HAP-1 (cell line): ENCODE measurements at regions not wholly inside any gene's neighbourhood (a gene's known extent, or its start where the extent isn't known, plus 50 kb on each side); places are given as distances from the start of the nearest gene placed in this dataset.
"Not testable (repeated sequence)": the region's sequence is repeated elsewhere in the genome, so short reads cannot be mapped to it uniquely, and the experiment has no call there.

Experiments used
- DNase-seq, 2 experiments: peaks; one replicate each; pipeline ENCODE4 v3.0.0-alpha.2; 2016 to 2020; ENCODE audit warnings: low spot score in 2 of 2
- H3K27me3 ChIP-seq: fragments of 250-450 bp; sonication (Bioruptor Pico); 2 replicates; pipeline ENCODE4 v1.5.1; 2020; ENCODE audit warnings: low read depth, mild to moderate bottlenecking, moderate library complexity
- H3K36me3 ChIP-seq: fragments of 250-450 bp; sonication (Bioruptor Pico); replicated peaks from 2 replicates; pipeline ENCODE4 v1.5.1; 2020; ENCODE audit warnings: mild to moderate bottlenecking
- H3K4me1 ChIP-seq: fragments of 250-450 bp; sonication (Bioruptor Pico); 2 replicates; pipeline ENCODE4 v1.5.1; 2020; ENCODE audit warnings: mild to moderate bottlenecking
- H3K4me3 ChIP-seq: fragments of 250-450 bp; sonication (Bioruptor Pico); 2 replicates; pipeline ENCODE4 v1.5.1; 2020; ENCODE audit warnings: mild to moderate bottlenecking, moderate library complexity
- H3K9me3 ChIP-seq: fragments of 250-450 bp; sonication (Bioruptor Pico); 2 replicates; pipeline ENCODE4 v1.5.1; 2020; ENCODE audit warnings: mild to moderate bottlenecking, moderate library complexity
- in situ Hi-C: fragments of 300-500 bp; cut with MboI; formaldehyde crosslinking; loops from 3 replicates; pipeline ENCODE4 v1.14.3; 2020; ENCODE audit warnings: low sequenced_read_pairs, inconsistent platforms, mixed read lengths

DNA sequence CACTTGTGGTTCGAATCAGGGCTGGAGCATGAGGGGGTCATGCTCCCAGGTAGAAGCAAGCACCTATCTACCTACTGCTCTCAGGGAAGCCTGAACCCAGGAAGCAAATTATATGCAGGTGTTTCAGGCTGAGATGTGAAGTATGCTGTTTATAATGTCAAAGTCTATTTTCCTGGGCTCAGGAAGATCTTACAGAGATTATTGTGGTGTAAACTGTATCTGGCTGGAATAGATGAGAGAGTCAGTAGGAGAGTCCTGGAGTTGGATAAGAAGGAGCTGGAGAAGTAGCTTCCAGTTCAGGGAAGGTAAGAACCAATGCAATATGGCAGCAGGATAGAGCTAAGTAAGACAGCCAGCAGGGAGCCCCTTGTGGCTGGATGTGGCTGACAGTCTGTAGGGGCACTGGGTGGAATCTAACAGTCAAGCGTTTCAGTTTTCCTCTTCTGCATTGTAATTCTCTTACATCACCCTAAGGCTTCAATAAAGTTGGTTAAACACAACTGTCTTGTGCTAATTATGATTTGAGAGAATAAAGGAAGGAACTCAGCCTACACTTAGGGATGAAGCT lies 105.9 kb upstream of the EEPD1 start:
- Histone ChIP-seq H3K9me3 (no peaks in the 10 kb centered on the region), H3K27me3 (no peaks in the 10 kb centered on the region), H3K36me3 (no peaks in the 10 kb centered on the region), H3K4me1 (no peaks in the 10 kb centered on the region), H3K4me3 (no peak overlapping the region)
- no peak for DNase-seq
- in situ Hi-C loops, result no loop called here

DNA sequence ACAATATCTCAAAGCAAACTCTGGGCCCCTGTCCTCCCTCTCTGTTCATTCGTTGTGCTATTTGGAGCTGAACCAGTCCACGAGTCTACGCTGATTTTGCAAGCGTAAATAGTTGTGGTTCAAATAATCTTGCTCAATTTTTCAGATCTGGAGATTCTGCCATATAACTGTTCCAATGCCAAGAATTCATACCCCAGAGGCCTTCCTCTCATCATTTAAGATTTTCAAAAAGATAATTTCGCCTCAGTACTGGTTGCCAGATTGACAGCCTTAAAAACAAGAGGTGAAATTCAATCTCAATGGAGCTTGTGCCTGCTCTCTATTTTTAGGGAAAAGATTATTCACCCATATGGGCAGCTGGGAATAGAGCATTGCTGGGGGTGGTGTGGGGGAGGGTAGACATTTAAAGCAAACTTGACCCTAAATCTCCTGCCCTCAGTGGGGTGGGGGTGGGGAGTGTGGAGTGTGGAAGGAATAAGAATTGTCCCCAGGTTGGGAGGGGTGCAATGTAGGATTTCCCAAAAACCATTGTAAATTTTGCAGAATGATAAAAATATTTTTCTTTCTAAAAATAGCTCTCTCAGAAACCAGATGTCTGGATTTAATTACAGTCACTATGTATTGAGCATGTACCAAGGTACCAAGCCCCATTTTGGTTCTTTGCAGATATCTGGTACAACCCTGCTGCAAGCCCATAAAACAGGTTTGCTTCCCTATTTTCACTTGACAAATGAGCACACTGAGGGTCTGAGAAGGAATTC lies 104.7 kb upstream of the EEPD1 start:
- no peak for DNase-seq
- no peak overlapping the region for H3K4me3 ChIP-seq
- H3K4me1 ChIP-seq, result no peaks in the 10 kb centered on the region
- no peaks in the 10 kb centered on the region for H3K9me3 ChIP-seq
- H3K27me3 ChIP-seq, result no peaks in the 10 kb centered on the region
- in situ Hi-C loops, result no loop called here
- no peaks in the 10 kb centered on the region for H3K36me3 ChIP-seq

DNA sequence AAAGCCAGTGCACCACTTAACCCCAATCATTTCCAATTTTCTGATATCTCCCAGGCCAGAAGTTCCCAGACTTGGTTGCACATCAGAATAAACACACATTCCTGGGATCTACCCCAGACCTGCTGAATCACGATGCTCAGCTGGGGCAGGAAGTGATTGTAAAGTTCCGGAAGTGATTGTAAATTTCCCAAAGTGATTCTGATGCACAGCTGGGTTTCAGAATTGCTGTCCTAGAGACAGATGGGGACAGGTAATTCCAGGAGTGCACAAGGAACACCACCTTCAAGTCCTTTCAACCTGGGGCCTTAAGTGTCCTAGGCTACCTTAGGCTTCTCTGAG lies 104.2 kb upstream of the EEPD1 start:
- no peak for DNase-seq
- Histone ChIP-seq H3K36me3 (no peaks in the 10 kb centered on the region), H3K27me3 (no peaks in the 10 kb centered on the region)

DNA sequence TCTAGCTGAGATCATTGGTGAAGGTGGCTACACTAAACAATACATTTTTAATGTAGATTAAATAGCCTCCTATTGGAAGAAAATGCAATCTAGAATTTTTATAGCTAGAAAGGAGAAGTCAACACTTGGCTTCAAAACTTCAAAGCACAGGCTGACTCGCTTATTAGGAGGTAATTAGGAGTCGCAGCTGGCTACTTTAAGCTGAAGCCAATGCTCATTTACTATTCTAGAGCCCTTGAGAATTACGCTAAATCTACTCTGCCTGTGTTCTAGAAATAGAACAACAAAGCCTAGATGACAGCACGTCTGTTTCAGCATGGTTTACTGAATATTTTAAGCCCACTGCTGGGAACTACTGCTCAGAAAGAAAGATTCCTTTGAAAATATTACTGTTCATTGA lies 101.6 kb upstream of the EEPD1 start:
- H3K27me3 ChIP-seq, result no peaks in the 10 kb centered on the region; the same call in 1 of the 2 replicates
- in situ Hi-C loops, result no loop called here

More for the DNA sequence above, 104.2 kb upstream of the EEPD1 start:
- Histone ChIP-seq H3K4me1 (no peaks in the 10 kb centered on the region), H3K4me3 (no peak overlapping the region), H3K9me3 (no peaks in the 10 kb centered on the region)
- in situ Hi-C loops, result no loop called here

DNA sequence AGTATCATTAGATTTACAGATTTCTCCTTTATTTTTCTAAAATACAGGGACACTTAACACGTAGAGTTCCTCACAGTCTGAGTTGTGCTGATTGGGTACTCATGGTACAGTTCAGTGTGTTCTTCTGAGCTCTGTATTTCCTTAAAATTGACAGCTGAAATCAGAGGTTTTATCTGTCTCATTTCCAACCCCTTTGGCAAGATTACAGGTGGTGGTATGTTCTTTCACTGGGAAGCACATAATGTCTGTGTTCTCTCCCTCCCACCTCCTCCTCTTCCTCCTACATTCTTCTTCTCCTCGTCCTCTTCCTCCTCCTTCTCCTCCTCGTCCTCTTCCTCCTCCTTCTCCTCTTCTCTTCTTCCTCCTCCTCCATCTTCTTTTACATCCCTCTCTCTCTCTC lies 99.5 kb upstream of the EEPD1 start:
- Histone ChIP-seq H3K4me3 (no peak overlapping the region), H3K9me3 (no peaks in the 10 kb centered on the region), H3K27me3 (no peaks in the 10 kb centered on the region; the same call in 1 of the 2 replicates), H3K4me1 (no peaks in the 10 kb centered on the region), H3K36me3 (no peaks in the 10 kb centered on the region)
- DNase-seq, result no peak
- in situ Hi-C loops, result no loop called here

More for the DNA sequence above, 101.6 kb upstream of the EEPD1 start:
- DNase-seq, result no peak
- no peak overlapping the region for H3K4me3 ChIP-seq
- H3K4me1 ChIP-seq, result no peaks in the 10 kb centered on the region
- H3K9me3 ChIP-seq, result no peaks in the 10 kb centered on the region
- H3K36me3 ChIP-seq, result no peaks in the 10 kb centered on the region

DNA sequence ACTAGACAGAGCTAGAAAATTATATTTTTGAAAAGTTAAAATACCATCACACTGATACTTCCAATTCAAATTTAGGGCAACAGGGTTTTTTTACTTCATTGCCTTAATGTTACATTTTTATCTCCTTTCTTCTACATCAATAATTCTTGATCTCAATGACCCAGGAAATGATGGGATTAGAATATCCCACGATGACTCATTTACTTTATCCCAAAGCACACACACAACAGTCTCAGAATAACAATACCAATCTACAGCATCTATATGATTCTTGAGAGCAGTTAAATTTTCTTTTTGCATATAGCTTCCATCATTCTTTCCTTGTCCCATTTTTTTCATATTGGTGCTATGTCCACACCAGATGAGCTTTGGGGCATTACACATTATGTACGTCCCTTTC lies 98.4 kb upstream of the EEPD1 start:
- Histone ChIP-seq H3K27me3 (no peaks in the 10 kb centered on the region; the same call in 1 of the 2 replicates), H3K4me3 (no peak overlapping the region), H3K9me3 (no peaks in the 10 kb centered on the region), H3K36me3 (no peaks in the 10 kb centered on the region), H3K4me1 (no peaks in the 10 kb centered on the region)
- no peak for DNase-seq
- in situ Hi-C loops, result no loop called here

DNA sequence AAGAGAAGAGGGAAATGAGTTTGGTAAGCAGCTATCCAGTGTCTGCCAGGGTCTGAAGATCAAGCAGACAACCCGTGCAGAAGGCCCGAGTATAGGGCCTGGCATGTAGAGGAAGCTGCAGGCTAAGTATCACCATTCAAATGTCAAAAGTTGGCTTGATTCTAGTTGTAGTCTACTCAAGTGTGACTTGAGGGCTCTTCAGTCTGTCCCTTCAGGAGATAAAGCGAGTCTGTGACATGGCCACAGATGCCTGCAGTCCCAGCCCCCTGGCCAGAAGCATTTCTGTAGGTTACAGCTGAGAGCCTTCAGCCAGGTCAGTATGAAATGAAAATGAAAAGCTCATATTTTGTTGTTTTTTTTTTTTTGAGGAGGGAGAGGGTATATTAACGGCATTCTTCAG lies 97.8 kb upstream of the EEPD1 start:
- in situ Hi-C loops, result no loop called here
- Histone ChIP-seq H3K4me3 (no peak overlapping the region), H3K27me3 (no peaks in the 10 kb centered on the region; the same call in 1 of the 2 replicates), H3K9me3 (no peaks in the 10 kb centered on the region), H3K36me3 (no peaks in the 10 kb centered on the region), H3K4me1 (no peaks in the 10 kb centered on the region)
- no peak for DNase-seq

DNA sequence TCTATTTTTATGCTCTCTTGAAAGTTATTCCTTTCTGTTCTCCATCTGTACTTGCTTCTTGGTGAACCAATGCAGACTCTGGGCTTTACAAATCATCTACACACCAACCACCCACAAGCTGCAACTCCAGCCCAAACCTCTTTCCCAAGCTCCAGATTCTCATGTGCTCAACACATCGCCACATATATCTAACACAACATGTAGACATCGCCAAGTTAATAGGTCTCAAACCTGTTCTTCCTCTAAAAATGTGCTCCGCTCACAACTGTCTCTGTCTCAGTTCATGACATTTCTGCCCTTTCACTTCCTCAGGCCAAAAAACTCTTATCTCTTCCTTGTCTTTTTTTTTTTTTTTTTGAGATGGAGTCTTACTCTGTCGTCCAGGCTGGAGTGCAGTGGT lies 95.7 kb upstream of the EEPD1 start:
- H3K9me3 ChIP-seq, result no peaks in the 10 kb centered on the region
- DNase-seq, result no peak
- H3K36me3 ChIP-seq, result no peaks in the 10 kb centered on the region
- H3K4me3 ChIP-seq, result no peak overlapping the region
- no peaks in the 10 kb centered on the region; the same call in 1 of the 2 replicates for H3K27me3 ChIP-seq
- H3K4me1 ChIP-seq, result no peaks in the 10 kb centered on the region
- in situ Hi-C loops, result no loop called here

DNA sequence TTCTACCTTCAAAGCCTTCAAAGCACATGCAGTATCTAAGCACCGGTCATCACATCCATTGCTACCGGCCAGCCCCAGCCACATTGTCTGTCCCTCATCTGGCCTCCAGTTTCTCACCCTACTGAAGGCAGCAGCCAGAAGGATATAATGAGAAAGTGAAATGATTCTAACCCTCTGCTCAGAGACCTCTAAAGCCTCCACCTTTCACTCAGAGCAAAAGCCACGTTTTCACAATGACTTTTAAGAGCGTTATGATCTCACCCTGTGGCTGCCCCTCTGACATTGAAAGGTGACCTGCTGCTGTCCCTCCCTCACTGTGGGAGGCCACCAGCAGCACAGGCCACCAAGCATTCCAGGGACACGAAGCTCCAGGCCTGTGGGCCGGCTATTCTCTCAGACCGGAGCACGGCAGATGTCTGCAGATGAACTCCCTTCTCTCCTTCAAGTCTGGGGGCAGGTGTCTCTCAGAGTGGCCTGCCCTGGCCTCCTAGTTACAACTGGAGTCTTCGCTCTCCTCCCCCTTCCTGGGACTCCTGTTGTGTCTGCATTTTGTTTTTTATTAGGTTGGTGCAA lies 94.9 kb upstream of the EEPD1 start:
- DNase-seq, result no peak
- H3K27me3 ChIP-seq, result no peaks in the 10 kb centered on the region; the same call in 1 of the 2 replicates
- H3K4me1 ChIP-seq, result no peaks in the 10 kb centered on the region
- H3K4me3 ChIP-seq, result no peak overlapping the region
- in situ Hi-C loops, result no loop called here
- H3K36me3 ChIP-seq, result no peaks in the 10 kb centered on the region
- H3K9me3 ChIP-seq, result no peaks in the 10 kb centered on the region

DNA sequence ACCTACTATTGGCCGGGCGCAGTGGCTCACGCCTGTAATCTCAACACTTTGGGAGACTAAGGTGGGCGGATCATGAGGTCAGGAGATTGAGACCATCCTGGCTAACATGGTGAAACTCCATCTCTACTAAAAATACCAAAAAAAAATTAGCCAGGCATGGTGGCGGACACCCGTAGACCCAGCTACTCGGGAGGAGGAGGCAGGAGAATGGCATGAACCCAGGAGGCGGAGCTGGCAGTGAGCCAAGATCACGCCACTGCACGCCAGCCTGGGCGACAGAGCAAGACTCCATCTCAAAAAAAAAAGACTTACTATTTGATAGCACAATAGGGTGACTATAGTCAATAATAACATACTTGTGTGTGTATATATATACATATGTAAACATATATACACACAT lies 92.7 kb upstream of the EEPD1 start:
- H3K9me3 ChIP-seq, H3K36me3 ChIP-seq, H3K4me1 ChIP-seq, DNase-seq, H3K27me3 ChIP-seq, in situ Hi-C loops, H3K4me3 ChIP-seq: not testable (repeated sequence)

DNA sequence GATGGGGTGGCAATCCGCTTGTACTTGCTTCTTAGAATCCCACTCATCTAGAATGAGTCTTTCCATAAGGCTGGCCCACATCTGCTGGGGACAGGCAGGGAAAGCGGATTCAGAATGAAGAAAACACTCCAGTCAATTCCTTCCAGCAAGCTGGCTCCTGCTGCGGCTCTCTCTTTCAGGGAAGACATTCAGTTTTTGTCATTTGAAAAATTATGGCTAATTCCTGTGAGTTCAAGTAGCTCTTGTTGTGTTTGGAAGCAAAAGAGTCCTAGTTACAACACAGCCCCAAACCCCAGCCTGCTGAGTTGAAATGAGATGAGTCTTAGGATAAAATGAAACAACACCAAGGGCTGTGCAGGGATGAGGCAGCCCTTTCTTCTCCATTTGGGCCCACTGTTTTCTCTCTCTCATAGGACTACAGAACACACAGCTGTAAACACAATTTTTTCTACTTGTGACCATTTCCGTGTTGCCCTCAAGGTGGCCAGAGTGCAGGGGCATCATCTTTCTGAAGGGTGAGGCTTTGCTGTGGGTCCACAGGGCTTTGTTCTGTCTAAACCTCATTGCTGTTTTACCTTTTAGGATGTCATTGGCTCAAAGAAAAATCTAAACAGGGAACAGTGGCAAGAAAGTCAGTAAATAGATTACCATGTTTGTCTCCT lies 90.8 kb upstream of the EEPD1 start:
- no peak for DNase-seq
- no peaks in the 10 kb centered on the region for H3K27me3 ChIP-seq
- H3K36me3 ChIP-seq, result no peaks in the 10 kb centered on the region
- no peaks in the 10 kb centered on the region for H3K4me1 ChIP-seq
- in situ Hi-C loops, result no loop called here
- H3K4me3 ChIP-seq, result no peak overlapping the region
- H3K9me3 ChIP-seq, result no peaks in the 10 kb centered on the region

DNA sequence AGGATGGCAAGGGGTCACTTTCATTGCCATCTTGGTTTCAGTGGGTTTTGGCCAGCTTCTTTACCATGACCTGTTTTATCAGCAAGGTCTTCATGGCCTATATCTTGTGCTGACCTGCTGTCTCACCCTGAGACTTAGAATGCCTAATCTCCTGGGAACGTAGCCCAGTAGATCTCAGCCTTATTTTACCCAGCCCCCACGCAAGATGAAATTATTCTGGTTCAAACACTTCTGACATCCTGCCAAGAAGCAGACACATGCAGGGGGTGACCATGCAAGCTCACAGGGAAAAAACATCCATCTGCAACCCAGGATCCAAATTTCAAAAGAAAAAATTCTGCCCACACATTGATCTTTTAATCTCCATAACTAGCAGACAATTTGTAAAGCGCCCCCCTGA lies 88.4 kb upstream of the EEPD1 start:
- Histone ChIP-seq H3K9me3 (no peaks in the 10 kb centered on the region), H3K27me3 (no peaks in the 10 kb centered on the region), H3K4me3 (no peak overlapping the region), H3K36me3 (no peaks in the 10 kb centered on the region), H3K4me1 (no peaks in the 10 kb centered on the region)
- in situ Hi-C loops, result no loop called here
- DNase-seq, result no peak

DNA sequence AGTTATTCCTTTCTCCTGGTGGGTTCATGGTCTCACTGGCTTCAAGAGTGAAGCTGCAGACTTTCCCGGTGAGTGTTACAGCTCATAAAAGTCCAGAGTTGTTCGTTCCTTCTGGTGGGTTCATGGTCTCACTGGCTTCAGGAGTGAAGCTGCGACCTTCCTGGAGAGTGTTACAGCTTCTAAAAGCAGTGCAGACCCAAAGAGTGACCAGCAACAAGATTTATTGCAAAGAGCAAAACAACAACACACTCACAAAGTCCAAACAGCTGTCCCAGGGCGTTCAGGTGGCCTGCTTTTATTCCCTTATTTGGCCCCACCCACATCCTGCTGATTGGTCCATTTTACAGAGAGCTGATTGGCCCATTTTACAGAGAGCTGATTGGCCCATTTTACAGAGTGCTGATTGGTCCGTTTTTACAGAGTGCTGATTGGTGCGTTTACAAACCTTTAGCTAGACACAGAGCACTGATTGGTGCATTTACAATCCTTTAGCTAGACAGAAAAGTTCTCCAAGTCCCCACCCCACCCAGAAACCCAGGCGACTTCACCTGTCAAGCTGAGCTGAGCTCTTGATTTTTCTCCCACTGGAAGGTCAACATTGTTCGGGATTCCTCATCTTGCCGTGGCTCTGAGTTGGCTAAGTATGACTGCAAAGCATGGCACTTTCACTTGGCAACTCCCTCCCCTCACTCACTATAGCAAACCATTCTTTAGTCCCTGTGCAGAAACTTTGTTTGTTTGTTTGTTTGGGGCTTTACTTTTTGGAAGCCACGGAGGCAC lies 87.3 kb upstream of the EEPD1 start:
- H3K27me3 ChIP-seq, H3K36me3 ChIP-seq, H3K4me3 ChIP-seq, DNase-seq, in situ Hi-C loops, H3K4me1 ChIP-seq, H3K9me3 ChIP-seq: not testable (repeated sequence)

DNA sequence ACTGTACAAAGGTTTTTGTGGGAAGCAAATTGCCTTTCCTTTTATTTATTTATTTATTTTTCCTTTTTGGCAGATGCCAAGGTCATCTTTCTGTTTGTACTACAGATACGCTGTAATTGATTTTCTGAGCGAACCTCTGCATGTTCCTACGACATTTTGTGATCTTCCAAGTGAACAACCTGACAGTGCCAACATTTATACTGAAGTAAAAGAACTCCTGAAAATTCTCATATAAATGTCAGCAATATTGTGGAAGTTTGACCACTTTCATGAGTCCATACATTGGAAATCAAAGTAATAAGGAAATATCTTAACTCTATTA lies 86.8 kb upstream of the EEPD1 start:
- no peak overlapping the region for H3K4me3 ChIP-seq
- DNase-seq, result no peak
- H3K9me3 ChIP-seq, result no peaks in the 10 kb centered on the region
- H3K4me1 ChIP-seq, result no peaks in the 10 kb centered on the region
- no peaks in the 10 kb centered on the region for H3K27me3 ChIP-seq
- in situ Hi-C loops, result no loop called here
- H3K36me3 ChIP-seq, result no peaks in the 10 kb centered on the region
